HG03442 (cell line): ENCODE measurements at regions not wholly inside any gene's neighbourhood (a gene's known extent, or its start where the extent isn't known, plus 50 kb on each side); places are given as distances from the start of the nearest gene placed in this dataset.

Experiments
- ATAC-seq: cut with Tn5 transposase; IDR thresholded peaks from one replicate; pipeline ENCODE4 v1.9.1; 2021; ENCODE audit warnings: mild to moderate bottlenecking, moderate library complexity; ENCODE audit not compliant: unreplicated experiment

- ATAC-seq, result no peak
These were observed 764.0 kb downstream of the SUCLG1 start for GRCh38 chr2:83695037-83695436.

GRCh38 chr2:83689402-83689801, 769.7 kb downstream of the SUCLG1 start:
- ATAC-seq, result no peak

- no peak for ATAC-seq
These were observed 772.2 kb downstream of the SUCLG1 start for GRCh38 chr2:83686863-83687262.

- ATAC-seq, result no peak
These were observed 785.0 kb downstream of the SUCLG1 start for GRCh38 chr2:83674050-83674449.

- ATAC-seq, result no peak
These were observed 793.2 kb downstream of the SUCLG1 start for GRCh38 chr2:83665894-83666293.

GRCh38 chr2:83665154-83665553, 793.9 kb downstream of the SUCLG1 start:
- no peak for ATAC-seq

- ATAC-seq, result no peak
These were observed 797.4 kb downstream of the SUCLG1 start for GRCh38 chr2:83661711-83662110.

GRCh38 chr2:83654091-83654611, 804.9 kb downstream of the SUCLG1 start:
- ATAC-seq, result no peak

- no peak for ATAC-seq
These were observed 808.2 kb downstream of the SUCLG1 start for GRCh38 chr2:83650898-83651297.

- ATAC-seq, result no peak
These were observed 808.9 kb downstream of the SUCLG1 start for GRCh38 chr2:83650161-83650560.

- no peak for ATAC-seq
These were observed 818.6 kb downstream of the SUCLG1 start for GRCh38 chr2:83640506-83640905.

- no peak for ATAC-seq
These were observed 825.7 kb downstream of the SUCLG1 start for GRCh38 chr2:83633423-83633822.

- no peak for ATAC-seq
These were observed 828.7 kb downstream of the SUCLG1 start for GRCh38 chr2:83630351-83630750.

GRCh38 chr2:83615511-83615910, 843.6 kb downstream of the SUCLG1 start:
- no peak for ATAC-seq

- no peak for ATAC-seq
These were observed 845.9 kb downstream of the SUCLG1 start for GRCh38 chr2:83613178-83613577.

GRCh38 chr2:83602753-83603152, 856.3 kb downstream of the SUCLG1 start:
- ATAC-seq, result no peak

GRCh38 chr2:83596592-83597282, 862.3 kb downstream of the SUCLG1 start:
- ATAC-seq, result no peak

GRCh38 chr2:83595926-83596325, 863.2 kb downstream of the SUCLG1 start:
- no peak for ATAC-seq

- ATAC-seq, result no peak
These were observed 863.9 kb downstream of the SUCLG1 start for GRCh38 chr2:83595121-83595690.

GRCh38 chr2:83594241-83595120, 864.6 kb downstream of the SUCLG1 start:
- no peak for ATAC-seq

GRCh38 chr2:83587309-83587708, 871.8 kb downstream of the SUCLG1 start:
- no peak for ATAC-seq

- ATAC-seq, result no peak
These were observed 873.8 kb downstream of the SUCLG1 start for GRCh38 chr2:83585250-83585649.
